CD8-positive, alpha-beta memory T cell (primary cell): ENCODE measurements at regions not wholly inside any gene's neighbourhood (a gene's known extent, or its start where the extent isn't known, plus 50 kb on each side); places are given as distances from the start of the nearest gene placed in this dataset.

Experiments
- CTCF ChIA-PET: fragments of 350-600 bp; sonication (Branson Sonifier 250); formaldehyde crosslinking; loops from one replicate; lab custom pipeline; 2021; ENCODE audit warnings: antibody characterized with exemption; lab: Charles Lee
- POLR2A ChIA-PET: fragments of 350-600 bp; sonication (Branson Sonifier 250); formaldehyde crosslinking; loops from one replicate; lab custom pipeline; 2021; ENCODE audit warnings: antibody characterized with exemption; lab: Charles Lee
- DNase-seq, 5 donors: peaks; one replicate each; pipeline versions ENCODE4 v3.0.0 to v3.0.0-alpha.2; 2020 to 2022; ENCODE audit warnings: mixed read lengths in 1 of 5
- H3K27ac ChIP-seq: one replicate; pipeline ENCODE4 v1.7.0; 2013; ENCODE audit warnings: low read depth, mild to moderate bottlenecking, low read length, moderate library complexity
- H3K27me3 ChIP-seq: 2 replicates; pipeline ENCODE4 v1.7.0; 2013; ENCODE audit warnings: low read length, mild to moderate bottlenecking; ENCODE audit not compliant: insufficient read depth, poor library complexity, severe bottlenecking
- H3K36me3 ChIP-seq: 2 replicates; pipeline ENCODE4 v1.7.0; 2013; ENCODE audit warnings: mild to moderate bottlenecking, low read length, moderate library complexity; ENCODE audit not compliant: insufficient read depth
- H3K4me1 ChIP-seq: 2 replicates; pipeline ENCODE4 v1.7.0; 2013; ENCODE audit warnings: mild to moderate bottlenecking, low read length, moderate library complexity; ENCODE audit not compliant: insufficient read depth
- H3K4me3 ChIP-seq: 2 replicates; pipeline ENCODE4 v1.7.0; 2013; ENCODE audit warnings: mild to moderate bottlenecking, low read length
- H3K9me3 ChIP-seq: 2 replicates; pipeline ENCODE4 v1.7.0; 2013; ENCODE audit warnings: mild to moderate bottlenecking, low read length
- H3K27ac Mint-ChIP-seq, 8 donors: one replicate each; pipeline ENCODE4 v1.8.0; 2020 to 2021; ENCODE audit warnings: mixed read lengths in 8 of 8, mild to moderate bottlenecking in 6 of 8, inconsistent platforms in 3 of 8, moderate library complexity in 3 of 8
- H3K27me3 Mint-ChIP-seq, 2 donors: one replicate each; pipeline ENCODE4 v1.8.0; 2020 to 2021; ENCODE audit warnings: mixed read lengths in 2 of 2, mild to moderate bottlenecking in 1 of 2, moderate library complexity in 1 of 2
- H3K36me3 Mint-ChIP-seq, 3 donors: one replicate each; pipeline ENCODE4 v1.8.0; 2020 to 2021; ENCODE audit warnings: mixed read lengths in 3 of 3, inconsistent platforms in 1 of 3, mild to moderate bottlenecking in 1 of 3
- H3K4me1 Mint-ChIP-seq, 3 donors: one replicate each; pipeline ENCODE4 v1.8.0; 2020 to 2021; ENCODE audit warnings: mixed read lengths in 3 of 3, inconsistent platforms in 1 of 3, mild to moderate bottlenecking in 1 of 3
- H3K4me3 Mint-ChIP-seq, 7 donors: one replicate each; pipeline ENCODE4 v1.8.0; 2020 to 2021; ENCODE audit warnings: mixed read lengths in 7 of 7, mild to moderate bottlenecking in 6 of 7, moderate library complexity in 4 of 7, inconsistent platforms in 2 of 7
- H3K9me3 Mint-ChIP-seq, 5 donors: one replicate each; pipeline ENCODE4 v1.8.0; 2020 to 2022; ENCODE audit warnings: mixed read lengths in 5 of 5, mild to moderate bottlenecking in 3 of 5, moderate library complexity in 2 of 5, inconsistent platforms in 1 of 5

- Histone ChIP-seq H3K27ac (peak overlapping the region; percentile 60), H3K27me3 (no peaks in the 10 kb centered on the region), H3K9me3 (no peaks in the 10 kb centered on the region), H3K4me3 (no peak overlapping the region), H3K4me1 (peaks cover 48% of the 10 kb centered on the region), H3K36me3 (no peaks in the 10 kb centered on the region)
- ChIA-PET CTCF (no interaction called here), POLR2A (no interaction called here)
- Mint-ChIP-seq H3K4me1 (peaks cover 46 to 58% (median 55%) of the 10 kb centered on the region in 3 donors), H3K27ac (peak overlapping the region in 3 of 8 donors; percentile 31 to 77 (median 33)), H3K36me3 (no peaks in the 10 kb centered on the region), H3K9me3 (peaks cover 0 to 2% (median 0%) of the 10 kb centered on the region in 5 donors), H3K4me3 (peak overlapping the region in 4 of 7 donors; percentile 10 to 62 (median 54)), H3K27me3 (peaks cover 0 to 1% of the 10 kb centered on the region in 2 donors)
- no peak for DNase-seq
Observed at GRCh38 chr6:14734052-14734415, 511.8 kb upstream of the JARID2 start.

GRCh38 chr6:14734416-14735340 lies 511.2 kb upstream of the JARID2 start:
- peaks cover 0 to 3% (median 0%) of the 10 kb centered on the region in 3 donors for H3K36me3 Mint-ChIP-seq
- Histone ChIP-seq H3K36me3 (no peaks in the 10 kb centered on the region), H3K4me1 (peaks cover 48% of the 10 kb centered on the region), H3K27me3 (no peaks in the 10 kb centered on the region), H3K4me3 (no peak overlapping the region), H3K9me3 (no peaks in the 10 kb centered on the region), H3K27ac (peak overlapping the region; percentile 61)
- CTCF ChIA-PET, result no interaction called here
- H3K27me3 Mint-ChIP-seq, result peaks cover 0 to 1% of the 10 kb centered on the region in 2 donors
- peaks cover 0 to 2% (median 0%) of the 10 kb centered on the region in 5 donors for H3K9me3 Mint-ChIP-seq
- POLR2A ChIA-PET, result no interaction called here
- DNase-seq, result peak in 1 of 5 donors; percentile 32
- peak overlapping the region; percentile 4 to 77 (median 38) for H3K27ac Mint-ChIP-seq
- H3K4me1 Mint-ChIP-seq, result peaks cover 46 to 51% (median 49%) of the 10 kb centered on the region in 3 donors
- H3K4me3 Mint-ChIP-seq, result peak overlapping the region in 5 of 7 donors; percentile 14 to 62 (median 46)

GRCh38 chr6:14735956-14736486 lies 509.8 kb upstream of the JARID2 start:
- Histone ChIP-seq H3K36me3 (no peaks in the 10 kb centered on the region), H3K27ac (no peak overlapping the region), H3K4me1 (peaks cover 48% of the 10 kb centered on the region), H3K4me3 (no peak overlapping the region), H3K27me3 (no peaks in the 10 kb centered on the region), H3K9me3 (no peaks in the 10 kb centered on the region)
- peaks cover 0 to 4% (median 3%) of the 10 kb centered on the region in 3 donors for H3K36me3 Mint-ChIP-seq
- H3K27me3 Mint-ChIP-seq, result peaks cover 0 to 1% of the 10 kb centered on the region in 2 donors
- peaks cover 46 to 49% (median 48%) of the 10 kb centered on the region in 3 donors for H3K4me1 Mint-ChIP-seq
- peaks cover 0 to 2% (median 0%) of the 10 kb centered on the region in 5 donors for H3K9me3 Mint-ChIP-seq
- DNase-seq, result no peak
- ChIA-PET POLR2A (no interaction called here), CTCF (no interaction called here)
- H3K27ac Mint-ChIP-seq, result no peak overlapping the region
- H3K4me3 Mint-ChIP-seq, result no peak overlapping the region

- POLR2A ChIA-PET, result no interaction called here
- H3K27ac ChIP-seq, result no peak overlapping the region
- no peak for DNase-seq
- no peak overlapping the region for H3K4me3 ChIP-seq
- Mint-ChIP-seq H3K9me3 (peaks cover 0 to 2% (median 0%) of the 10 kb centered on the region in 5 donors), H3K27me3 (peaks cover 0 to 1% of the 10 kb centered on the region in 2 donors), H3K4me3 (no peak overlapping the region), H3K36me3 (peaks cover 0 to 4% (median 3%) of the 10 kb centered on the region in 3 donors), H3K27ac (no peak overlapping the region), H3K4me1 (peaks cover 42 to 45% (median 45%) of the 10 kb centered on the region in 3 donors)
- H3K27me3 ChIP-seq, result no peaks in the 10 kb centered on the region
- H3K9me3 ChIP-seq, result no peaks in the 10 kb centered on the region
- H3K4me1 ChIP-seq, result peaks cover 45% of the 10 kb centered on the region
- H3K36me3 ChIP-seq, result no peaks in the 10 kb centered on the region
- CTCF ChIA-PET, result no interaction called here
Observed at GRCh38 chr6:14736554-14736953, 509.3 kb upstream of the JARID2 start.

GRCh38 chr6:14738497-14738896 lies 507.4 kb upstream of the JARID2 start:
- no peak overlapping the region for H3K27ac ChIP-seq
- ChIA-PET CTCF (interaction anchor here (1.0 kb wide), 1 partner anchor 77 kb away, joined by 3 read pairs; no protein-coding TSS in a partner anchor), POLR2A (no interaction called here)
- H3K4me1 Mint-ChIP-seq, result peaks cover 25 to 30% (median 28%) of the 10 kb centered on the region in 3 donors
- peaks cover 28% of the 10 kb centered on the region for H3K4me1 ChIP-seq
- H3K9me3 ChIP-seq, result no peaks in the 10 kb centered on the region
- H3K4me3 Mint-ChIP-seq, result no peak overlapping the region
- H3K27me3 Mint-ChIP-seq, result peaks cover 0 to 4% of the 10 kb centered on the region in 2 donors
- no peak for DNase-seq
- no peaks in the 10 kb centered on the region for H3K27me3 ChIP-seq
- no peak overlapping the region for H3K27ac Mint-ChIP-seq
- peaks cover 0 to 4% (median 3%) of the 10 kb centered on the region in 3 donors for H3K36me3 Mint-ChIP-seq
- H3K4me3 ChIP-seq, result no peak overlapping the region
- H3K36me3 ChIP-seq, result no peaks in the 10 kb centered on the region
- peaks cover 0 to 2% (median 0%) of the 10 kb centered on the region in 5 donors for H3K9me3 Mint-ChIP-seq

- Histone ChIP-seq H3K9me3 (no peaks in the 10 kb centered on the region), H3K4me3 (no peak overlapping the region), H3K27ac (no peak overlapping the region), H3K36me3 (no peaks in the 10 kb centered on the region), H3K27me3 (no peaks in the 10 kb centered on the region), H3K4me1 (peaks cover 28% of the 10 kb centered on the region)
- Mint-ChIP-seq H3K4me1 (peaks cover 22 to 30% (median 28%) of the 10 kb centered on the region in 3 donors), H3K9me3 (peaks cover 0 to 1% (median 0%) of the 10 kb centered on the region in 5 donors), H3K27ac (no peak overlapping the region), H3K4me3 (no peak overlapping the region), H3K36me3 (peaks cover 0 to 4% (median 3%) of the 10 kb centered on the region in 3 donors), H3K27me3 (peaks cover 2 to 5% of the 10 kb centered on the region in 2 donors)
- POLR2A ChIA-PET, result no interaction called here
- DNase-seq, result no peak
- CTCF ChIA-PET, result interaction anchor here (1.0 kb wide), 1 partner anchor 77 kb away, joined by 3 read pairs; no protein-coding TSS in a partner anchor
Observed at GRCh38 chr6:14738933-14739332, 506.9 kb upstream of the JARID2 start.

GRCh38 chr6:14739827-14740226 lies 506.0 kb upstream of the JARID2 start:
- ChIA-PET POLR2A (no interaction called here), CTCF (no interaction called here)
- Mint-ChIP-seq H3K4me3 (no peak overlapping the region), H3K36me3 (peaks cover 0 to 8% (median 3%) of the 10 kb centered on the region in 3 donors), H3K27ac (peak overlapping the region in 1 of 8 donors; percentile 35), H3K27me3 (peaks cover 4 to 9% of the 10 kb centered on the region in 2 donors), H3K4me1 (peaks cover 16 to 24% (median 21%) of the 10 kb centered on the region in 3 donors), H3K9me3 (no peaks in the 10 kb centered on the region)
- H3K27ac ChIP-seq, result no peak overlapping the region
- no peaks in the 10 kb centered on the region for H3K27me3 ChIP-seq
- no peak overlapping the region for H3K4me3 ChIP-seq
- H3K9me3 ChIP-seq, result no peaks in the 10 kb centered on the region
- peaks cover 20% of the 10 kb centered on the region for H3K4me1 ChIP-seq
- DNase-seq, result no peak
- no peaks in the 10 kb centered on the region for H3K36me3 ChIP-seq
